ENCODE measurements at regions not wholly inside any gene's neighbourhood (a gene's known extent, or its start where the extent isn't known, plus 50 kb on each side); places are given as distances from the start of the nearest gene placed in this dataset.
"Not testable (repeated sequence)": the region's sequence is repeated elsewhere in the genome, so short reads cannot be mapped to it uniquely, and the experiment has no call there.

DNA sequence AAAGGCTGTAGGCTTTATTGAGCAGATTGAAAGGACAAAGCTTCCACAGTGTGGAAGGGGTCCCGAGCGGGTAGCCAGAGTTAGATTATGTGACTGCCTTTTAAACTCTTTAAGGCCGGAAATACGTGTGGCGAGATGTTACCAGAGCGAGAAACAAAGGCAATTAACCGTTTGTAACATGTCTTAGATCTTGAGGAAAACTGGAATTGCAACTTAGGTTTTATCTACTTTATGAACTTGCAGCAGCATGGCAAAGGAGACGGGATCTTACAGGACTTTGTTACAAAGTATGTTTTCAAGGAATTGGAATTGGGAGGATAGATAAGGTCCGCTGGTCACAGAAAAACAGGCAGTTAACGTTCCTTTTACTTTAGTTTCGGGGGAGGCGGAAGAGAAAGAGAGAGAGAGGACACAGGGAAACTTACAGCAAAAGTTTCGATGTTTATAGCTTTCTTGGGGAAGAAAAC lies 594.7 kb upstream of the ADGRB3 start:
- Histone ChIP-seq H3K4me3 (peak overlapping the region in 1 of 7 experiments; percentile 7), H3K27ac (no peak overlapping the region)

DNA sequence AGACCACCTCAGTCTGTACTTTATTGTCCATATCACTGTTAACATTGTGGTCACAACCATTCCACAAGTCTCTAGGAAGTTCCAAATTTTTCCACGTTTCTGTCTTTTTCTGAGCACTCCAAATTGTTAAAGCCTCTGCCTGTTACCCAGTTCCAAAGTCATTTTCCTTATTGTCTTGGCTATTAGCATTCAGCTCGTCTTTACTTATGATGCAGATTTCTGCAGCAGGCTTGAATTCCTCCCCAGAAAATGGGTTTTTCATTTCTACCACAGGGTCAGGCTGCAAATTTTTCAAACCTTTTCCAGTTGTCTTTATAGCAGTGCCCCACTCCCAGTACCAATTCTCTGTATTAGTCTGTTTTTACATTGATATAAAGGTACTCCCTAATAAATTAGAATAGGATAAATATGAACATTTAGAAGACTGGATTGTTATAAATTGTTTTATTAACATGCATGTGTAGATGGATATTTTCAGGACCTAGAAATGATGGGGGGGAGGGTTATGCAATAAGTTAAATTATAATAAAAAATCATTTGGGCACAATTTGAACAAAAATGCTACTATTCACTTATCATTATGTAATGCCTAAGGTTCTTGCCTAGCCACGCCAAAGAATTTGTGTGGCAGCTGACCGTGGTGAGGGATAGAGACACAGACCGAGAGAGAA lies 595.3 kb upstream of the ADGRB3 start:
- no peak overlapping the region for H3K4me3 ChIP-seq

DNA sequence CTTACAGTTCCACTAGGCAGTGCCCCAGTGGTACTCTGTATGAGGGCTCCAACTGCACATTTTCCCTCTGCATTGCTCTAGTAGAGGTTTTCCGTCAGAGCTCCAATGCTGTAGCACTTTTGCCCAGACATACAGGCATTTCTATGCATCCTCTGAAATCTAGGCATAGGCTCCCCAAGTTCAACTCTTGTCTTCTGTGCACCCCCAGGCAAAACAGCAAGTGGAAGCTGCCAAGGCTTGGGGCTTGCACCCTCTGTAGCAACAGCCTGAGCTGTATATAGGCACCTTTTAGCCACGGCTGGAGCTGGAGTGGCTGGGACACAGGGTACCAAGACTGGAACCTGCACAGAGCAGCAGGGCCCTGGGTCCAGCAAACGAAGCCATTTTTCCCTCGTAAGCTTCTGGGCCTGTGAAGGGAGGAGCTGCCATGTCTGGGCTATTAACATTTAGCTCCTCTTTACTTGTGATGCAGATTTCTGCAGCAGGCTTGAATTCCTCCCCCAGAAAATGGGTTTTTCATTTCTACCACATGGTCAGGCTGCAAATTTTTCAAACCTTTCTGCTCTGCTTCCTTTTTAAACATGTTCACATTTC lies 596.2 kb upstream of the ADGRB3 start:
- H3K4me3 ChIP-seq: no peak overlapping the region
- no peak overlapping the region for H3K27ac ChIP-seq

More for the DNA sequence above, 595.3 kb upstream of the ADGRB3 start:
- no peak overlapping the region for H3K27ac ChIP-seq

DNA sequence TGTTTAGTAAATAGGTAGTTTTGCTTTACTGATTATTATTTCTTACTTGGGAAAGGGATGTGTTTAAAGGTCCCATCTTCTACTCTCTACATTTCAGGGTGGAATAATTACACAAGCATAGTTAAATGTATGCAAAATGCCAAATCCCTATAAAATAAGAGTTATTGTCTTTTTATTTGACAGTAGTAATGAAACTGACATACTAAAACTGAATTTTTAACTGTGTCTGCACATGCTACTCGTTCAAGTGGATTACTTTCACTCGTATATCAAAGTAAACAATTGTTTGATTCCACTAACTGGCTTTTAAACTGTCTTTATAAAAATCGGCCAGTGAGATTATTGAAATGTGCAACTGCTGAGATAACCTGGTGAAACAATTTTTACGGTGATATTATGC lies 602.9 kb upstream of the ADGRB3 start:
- H3K4me3 ChIP-seq: no peak overlapping the region
- no peak overlapping the region for H3K27ac ChIP-seq

DNA sequence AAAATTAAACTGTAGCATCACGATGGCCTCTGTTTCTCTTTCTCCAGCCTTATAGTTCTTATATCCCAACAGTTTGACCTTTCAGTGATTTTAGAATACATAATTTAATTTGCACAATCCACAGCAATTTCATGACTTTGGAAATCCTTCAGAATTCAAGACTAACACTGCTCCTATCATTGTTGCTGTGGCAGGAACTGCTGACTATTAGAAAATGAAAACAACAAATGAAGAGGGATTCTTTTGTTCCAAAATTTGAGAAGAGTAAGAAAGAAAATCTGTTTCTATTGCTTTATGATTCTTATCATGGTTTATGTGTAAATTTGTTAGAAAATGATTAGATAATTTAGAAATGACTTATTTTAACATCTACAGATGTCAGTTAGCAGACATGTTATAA lies 604.0 kb upstream of the ADGRB3 start:
- Histone ChIP-seq H3K27ac (no peak overlapping the region), H3K4me3 (no peak overlapping the region)

DNA sequence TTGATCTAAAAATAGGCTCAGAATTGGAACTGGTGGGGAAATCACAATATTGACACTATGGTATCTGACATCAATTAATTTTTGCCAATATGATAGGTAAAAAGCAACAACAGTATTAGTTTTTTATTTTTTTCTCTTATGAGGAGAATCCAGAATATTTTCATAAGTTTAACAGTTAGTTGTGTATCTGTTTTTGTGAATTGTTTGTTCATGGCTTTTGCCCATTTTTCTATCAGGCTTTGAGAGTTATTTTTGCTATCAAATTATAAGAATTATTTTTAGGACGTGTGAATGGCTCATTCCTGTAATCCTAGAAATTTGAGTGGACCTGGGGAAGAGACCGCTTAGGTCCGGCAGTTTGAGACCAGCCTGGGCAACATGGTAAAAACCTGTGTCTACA lies 608.6 kb upstream of the ADGRB3 start:
- no peak overlapping the region for H3K27ac ChIP-seq
- H3K4me3 ChIP-seq: no peak overlapping the region

GRCh38 chr6:68025764-68026163 lies 609.3 kb upstream of the ADGRB3 start:
- no peak overlapping the region for H3K27ac ChIP-seq
- H3K4me3 ChIP-seq: no peak overlapping the region

DNA sequence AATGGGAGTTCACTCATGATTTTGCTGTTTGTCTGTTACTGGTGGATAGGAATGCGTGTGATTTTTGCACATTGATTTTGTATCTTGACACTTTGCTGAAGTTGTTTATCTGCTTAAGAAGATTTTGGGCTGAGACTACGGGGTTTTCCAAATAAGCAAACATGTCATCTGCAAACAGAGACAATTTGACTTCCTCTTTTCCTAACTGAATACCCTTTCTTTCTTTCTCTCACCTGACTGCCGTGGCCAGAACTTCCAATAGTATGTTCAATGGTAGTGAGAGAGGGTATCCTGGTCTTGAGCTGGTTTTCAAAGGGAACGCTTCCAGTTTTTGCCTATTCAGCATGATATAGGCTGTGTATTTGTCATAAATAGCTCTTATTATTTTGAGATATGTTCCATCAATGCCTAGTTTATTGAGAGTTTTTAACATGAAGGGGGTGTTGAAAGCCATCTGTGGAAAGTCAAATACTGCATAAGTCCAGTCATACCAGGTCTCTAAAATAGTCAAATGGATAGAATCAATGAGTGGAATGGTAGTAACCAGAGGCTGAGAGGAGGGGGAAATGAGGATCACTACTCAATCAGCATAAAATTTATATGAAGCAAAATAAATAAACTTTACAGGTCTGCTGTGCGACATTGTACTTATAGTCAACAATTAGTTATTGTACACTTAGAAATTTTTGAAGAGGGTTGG lies 610.4 kb upstream of the ADGRB3 start:
- H3K27ac ChIP-seq: no peak overlapping the region
- H3K4me3 ChIP-seq: no peak overlapping the region

DNA sequence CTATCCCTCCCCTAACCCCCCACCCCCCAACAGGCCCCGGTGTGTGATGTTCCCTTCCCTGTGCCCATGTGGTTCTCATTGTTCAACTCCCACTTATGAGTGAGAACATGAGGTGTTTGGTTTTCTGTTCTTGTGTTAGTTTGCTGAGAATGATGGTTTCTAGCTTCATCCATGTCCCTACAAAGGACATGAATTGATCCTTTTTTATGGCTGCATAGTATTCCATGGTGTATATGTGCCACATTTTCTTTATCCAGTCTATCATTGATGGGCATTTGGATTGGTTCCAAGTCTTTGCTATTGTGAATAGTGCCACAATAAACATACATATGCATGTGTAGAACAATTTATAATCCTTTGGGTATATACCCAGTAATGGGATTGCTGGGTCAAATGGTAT lies 612.1 kb upstream of the ADGRB3 start:
- H3K4me3 ChIP-seq, H3K27ac ChIP-seq: not testable (repeated sequence)

GRCh38 chr6:68013780-68014515 lies 621.1 kb upstream of the ADGRB3 start:
- no peak overlapping the region for H3K27ac ChIP-seq
- H3K4me3 ChIP-seq: no peak overlapping the region

DNA sequence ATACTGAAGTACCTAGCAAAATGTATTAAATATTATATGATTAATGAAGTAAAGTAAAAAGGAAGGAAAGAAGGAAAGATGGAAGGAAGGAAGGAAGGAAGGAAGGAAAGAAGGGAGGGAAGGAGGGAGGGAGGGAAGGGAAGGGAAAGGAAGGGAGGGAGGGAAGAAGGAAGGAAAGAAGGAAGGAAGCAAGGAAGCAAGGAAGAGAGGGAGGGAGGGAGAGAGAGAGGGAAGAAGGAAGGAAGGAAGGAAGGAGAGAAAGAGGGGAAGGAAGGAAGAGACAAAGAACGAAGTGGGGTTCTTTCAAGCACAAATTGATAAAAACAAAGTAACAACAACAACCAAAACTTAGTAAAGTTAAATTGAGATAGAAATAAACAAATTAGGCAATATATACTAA lies 622.3 kb upstream of the ADGRB3 start:
- H3K4me3 ChIP-seq: no peak overlapping the region
- H3K27ac ChIP-seq: no peak overlapping the region

DNA sequence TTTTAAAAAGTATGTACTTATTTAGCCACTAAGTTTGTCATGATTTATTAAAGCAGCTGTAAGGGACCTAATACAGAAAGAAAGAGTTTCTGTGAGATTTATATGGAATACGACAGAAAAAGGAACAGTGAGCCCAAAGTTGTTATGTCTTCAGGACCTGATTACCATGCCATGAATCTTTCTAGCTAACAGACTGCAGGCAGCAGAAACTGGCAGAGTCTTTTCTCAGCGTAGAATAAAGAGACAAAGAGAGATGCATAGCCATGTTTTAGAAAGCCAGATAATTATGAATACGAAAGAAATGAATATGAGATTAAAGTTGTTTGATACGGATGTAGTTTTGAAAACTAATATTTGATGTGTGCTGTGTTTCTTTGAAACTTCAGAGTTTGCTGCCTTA lies 624.1 kb upstream of the ADGRB3 start:
- H3K27ac ChIP-seq: no peak overlapping the region
- no peak overlapping the region for H3K4me3 ChIP-seq

DNA sequence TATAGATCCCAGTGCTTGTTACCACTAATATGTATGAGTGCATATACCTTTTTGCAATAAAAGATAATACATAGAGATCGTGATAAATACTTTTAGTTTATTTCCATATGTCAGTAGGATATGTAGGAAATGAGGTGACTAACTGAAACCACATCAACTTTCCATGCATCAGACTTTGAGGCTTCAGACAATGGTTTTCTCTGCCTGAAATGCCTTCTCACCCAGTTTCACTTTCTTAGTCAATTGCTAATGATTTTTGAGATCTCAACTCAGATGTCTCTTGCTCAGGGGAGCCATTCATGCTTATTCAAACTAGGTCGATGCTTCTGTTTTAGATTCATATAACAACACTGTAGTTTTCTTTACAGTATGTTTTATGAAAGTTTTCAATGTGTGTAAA lies 626.6 kb upstream of the ADGRB3 start:
- no peak overlapping the region for H3K4me3 ChIP-seq
- no peak overlapping the region for H3K27ac ChIP-seq

DNA sequence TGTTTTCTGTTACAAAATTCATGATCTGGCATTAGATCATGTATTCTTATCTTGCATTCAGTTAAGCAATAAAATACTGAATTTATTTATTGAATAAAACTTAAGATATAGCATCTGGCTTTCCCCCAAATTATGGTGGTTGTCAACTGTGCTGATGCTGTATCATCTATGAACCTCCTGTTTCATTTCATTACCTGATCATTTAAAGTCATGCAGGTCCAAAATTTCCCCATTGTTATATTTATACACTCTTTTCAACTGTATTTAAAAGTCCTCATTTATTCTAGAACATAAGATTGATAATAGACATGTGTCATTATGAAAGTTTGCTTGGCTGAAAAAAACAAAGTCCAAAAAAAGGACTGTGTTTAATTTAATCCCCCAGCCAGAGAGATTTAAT lies 627.4 kb upstream of the ADGRB3 start:
- H3K4me3 ChIP-seq: no peak overlapping the region
- no peak overlapping the region for H3K27ac ChIP-seq

GRCh38 chr6:67986694-67987232 lies 648.3 kb upstream of the ADGRB3 start:
- no peak overlapping the region for H3K4me3 ChIP-seq

DNA sequence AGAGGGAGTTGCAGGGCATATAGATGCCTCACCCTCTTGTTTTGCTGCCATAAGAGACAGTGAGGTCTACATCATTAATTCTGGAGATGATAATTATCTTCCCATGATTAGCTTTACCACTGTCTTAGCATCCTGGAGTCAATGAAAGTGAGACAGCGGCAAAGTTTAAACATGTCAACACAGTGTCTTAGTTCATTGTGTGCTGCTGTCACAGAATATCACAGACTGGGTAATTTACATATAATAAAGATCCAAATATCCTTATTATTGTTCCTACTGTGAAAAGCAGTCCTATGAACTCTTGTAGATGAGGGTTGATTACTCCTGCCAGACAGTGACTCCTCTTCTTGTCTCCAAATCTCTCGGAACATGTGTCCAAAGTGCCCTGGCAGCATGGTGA lies 658.6 kb upstream of the ADGRB3 start:
- H3K27ac ChIP-seq: no peak overlapping the region
- no peak overlapping the region for H3K4me3 ChIP-seq

More at GRCh38 chr6:67986694-67987232, 648.3 kb upstream of the ADGRB3 start:
- no peak overlapping the region for H3K27ac ChIP-seq

DNA sequence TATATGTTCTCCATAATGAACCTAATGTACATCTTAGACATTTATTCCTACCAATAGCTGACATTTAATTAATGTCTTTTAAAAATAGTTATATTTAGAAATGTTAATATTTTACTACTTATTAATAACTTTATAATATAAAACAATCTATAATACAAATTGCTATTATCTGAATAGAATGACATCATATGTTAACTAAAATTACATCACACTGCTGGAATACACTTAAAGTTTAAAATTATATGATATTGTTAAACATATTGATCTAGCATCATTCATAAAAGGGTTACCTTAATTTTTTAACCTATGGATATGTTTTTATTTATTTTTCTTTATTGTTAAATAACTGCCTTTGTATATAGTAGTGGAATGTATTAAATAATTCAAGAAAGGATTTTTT lies 660.2 kb upstream of the ADGRB3 start:
- no peak overlapping the region for H3K4me3 ChIP-seq
- no peak overlapping the region for H3K27ac ChIP-seq

DNA sequence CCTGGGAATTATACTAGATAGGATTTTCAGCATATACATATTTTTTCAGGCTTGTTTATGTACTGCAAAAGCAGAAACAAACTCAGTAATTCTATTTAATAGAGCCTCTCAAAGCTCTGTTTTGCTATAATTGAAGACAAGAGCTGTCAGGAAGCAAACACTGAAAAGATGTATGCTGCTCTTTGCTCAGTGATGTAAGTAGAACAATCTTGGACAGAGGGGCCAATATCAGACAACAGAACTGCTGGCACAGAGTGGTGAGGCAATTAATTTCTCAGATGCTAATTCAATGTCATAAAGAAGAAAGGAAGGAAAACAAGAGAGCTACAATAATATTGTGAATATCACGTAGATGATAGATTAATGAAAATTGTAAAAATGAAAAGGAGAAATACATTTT lies 663.3 kb upstream of the ADGRB3 start:
- H3K27ac ChIP-seq: no peak overlapping the region
- no peak overlapping the region for H3K4me3 ChIP-seq

- H3K27ac ChIP-seq: no peak overlapping the region
- no peak overlapping the region for H3K4me3 ChIP-seq
These were observed 668.3 kb upstream of the ADGRB3 start for GRCh38 chr6:67966830-67967229.

DNA sequence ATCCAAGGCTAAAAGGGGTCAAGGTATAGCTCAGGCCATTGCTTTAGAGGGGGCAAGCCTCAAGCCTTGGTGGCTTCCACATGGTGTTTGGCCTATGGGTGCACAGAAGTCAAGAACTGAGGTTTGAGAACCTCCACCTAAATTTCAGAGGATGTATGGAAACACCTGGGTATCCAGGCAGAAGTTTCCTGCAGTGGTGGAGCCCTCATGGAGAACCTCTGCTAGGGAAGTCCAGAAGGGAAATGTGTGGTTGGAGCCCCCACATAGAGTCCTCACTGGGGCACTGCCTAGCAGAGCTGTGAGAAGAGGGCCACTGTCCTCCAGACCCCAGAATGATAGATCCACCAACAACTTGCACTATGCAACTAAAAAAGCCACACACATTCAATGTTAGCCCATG lies 678.7 kb upstream of the ADGRB3 start:
- no peak overlapping the region for H3K27ac ChIP-seq
- H3K4me3 ChIP-seq: no peak overlapping the region
